ENCODE measurements at regions not wholly inside any gene's neighbourhood (a gene's known extent, or its start where the extent isn't known, plus 50 kb on each side); places are given as distances from the start of the nearest gene placed in this dataset.

GRCh38 chr2:63780518-63781155, 61.1 kb upstream of the UGP2 start:
- no peak for DNase-seq (ENCODE audit: low spot score)

- no peak for DNase-seq (ENCODE audit: low spot score)
These were observed 57.2 kb upstream of the UGP2 start for GRCh38 chr2:63784461-63784860.

DNA sequence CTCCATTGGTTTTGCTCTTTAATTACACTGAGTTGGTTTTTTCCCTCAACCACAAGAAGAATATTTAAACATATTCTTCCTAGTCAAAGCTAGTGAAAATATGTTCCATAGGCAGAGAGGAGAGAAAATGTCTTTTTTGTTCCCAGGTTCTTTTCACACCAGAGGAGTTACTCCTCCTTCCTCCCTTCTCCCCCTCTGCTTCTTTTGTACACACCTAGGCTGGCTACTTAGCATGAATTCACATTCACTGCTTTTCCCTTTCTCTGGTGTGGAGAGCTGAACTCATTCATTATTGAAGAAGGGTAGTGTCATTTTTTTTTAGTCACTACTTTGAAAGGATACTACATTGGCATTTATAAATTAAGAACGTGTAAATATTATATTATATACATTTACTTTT, 56.6 kb upstream of the UGP2 start:
- no peak for DNase-seq (ENCODE audit: low spot score)

DNA sequence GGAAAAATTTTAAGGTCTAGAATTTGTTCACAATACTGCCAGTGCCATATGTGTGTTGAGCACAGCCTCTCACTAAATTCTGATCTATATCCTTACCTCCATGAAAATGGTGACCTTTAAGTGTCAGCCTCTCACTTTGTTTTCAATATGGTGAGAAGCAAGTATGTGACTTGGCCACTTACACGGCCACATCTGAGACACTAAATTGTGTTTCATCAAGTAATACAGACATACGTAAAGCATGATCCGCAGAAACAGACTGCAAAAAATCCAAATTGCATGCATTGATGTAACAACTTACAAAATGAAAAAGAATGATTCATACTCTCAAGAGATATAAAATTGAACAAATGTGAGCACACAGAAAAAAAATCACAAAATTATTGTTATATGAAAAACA, 55.2 kb upstream of the UGP2 start:
- DNase-seq (ENCODE audit: low spot score) = no peak

DNA sequence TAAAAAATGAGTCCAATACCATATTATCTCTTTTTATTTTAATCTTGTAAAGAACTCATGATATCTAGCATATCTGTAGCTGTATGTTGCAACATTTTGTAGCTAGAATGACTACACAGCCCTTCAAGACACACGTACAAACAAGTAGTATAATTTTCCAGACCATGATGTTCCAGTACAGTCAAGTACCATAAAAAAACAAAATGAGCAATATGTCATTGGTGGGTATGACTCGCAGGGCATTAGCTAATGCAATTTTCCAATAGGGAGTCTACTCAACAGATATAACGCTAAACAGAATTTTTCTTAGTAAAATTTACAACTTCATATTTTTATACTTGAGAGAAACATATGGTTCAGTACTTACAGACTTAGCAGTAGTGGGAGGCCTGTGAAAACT, 53.6 kb upstream of the UGP2 start:
- DNase-seq (ENCODE audit: low spot score) = peak; percentile 41

DNA sequence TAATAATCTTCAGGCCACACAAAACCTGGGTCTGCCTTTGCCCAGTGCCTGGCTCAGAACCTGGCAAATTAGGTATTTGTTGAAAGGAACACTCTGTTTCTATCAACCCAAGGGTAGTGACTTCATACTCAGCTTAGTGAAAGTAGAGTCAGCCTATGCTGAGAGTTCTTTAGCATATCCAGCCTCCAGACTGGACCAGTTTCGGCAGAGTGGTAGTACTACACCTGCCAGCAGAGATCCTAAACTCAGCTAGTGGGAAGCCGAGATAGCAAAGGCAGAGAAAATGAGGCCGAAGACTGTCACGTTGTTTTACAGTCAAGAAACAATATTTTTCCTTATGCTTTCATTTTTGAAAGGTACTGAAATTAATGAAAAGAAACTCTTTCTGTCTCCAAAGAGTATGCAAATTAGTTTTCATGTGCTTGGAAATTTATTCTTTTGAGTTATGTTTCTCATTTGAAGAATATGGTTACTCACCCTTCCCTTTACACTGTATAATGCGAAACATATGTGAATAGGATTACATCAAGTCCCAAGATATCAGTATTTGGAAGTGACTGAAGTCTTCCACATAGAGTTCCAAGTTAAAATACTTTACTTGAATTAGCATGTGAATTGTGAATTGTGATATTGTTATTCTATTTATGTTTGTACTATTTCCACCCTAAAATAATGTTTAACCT, 52.2 kb upstream of the UGP2 start:
- DNase-seq (ENCODE audit: low spot score) = no peak

GRCh38 chr2:63790491-63790890, 51.2 kb upstream of the UGP2 start:
- no peak for DNase-seq (ENCODE audit: low spot score)

GRCh38 chr2:63790906-63791305, 50.8 kb upstream of the UGP2 start:
- DNase-seq (ENCODE audit: low spot score) = peak; percentile 74

GRCh38 chr2:63791387-63791786, 50.3 kb upstream of the UGP2 start:
- no peak for DNase-seq (ENCODE audit: low spot score)

Measured in A172 (cell line).